ENCODE measurements at regions not wholly inside any gene's neighbourhood (a gene's known extent, or its start where the extent isn't known, plus 50 kb on each side); places are given as distances from the start of the nearest gene placed in this dataset.
"Not testable (repeated sequence)": the region's sequence is repeated elsewhere in the genome, so short reads cannot be mapped to it uniquely, and the experiment has no call there.

- no peaks in the 10 kb centered on the region for H3K4me1 Mint-ChIP-seq (ENCODE audit: low read depth)
- DNase-seq: no peak
- H3K9me3 Mint-ChIP-seq: no peaks in the 10 kb centered on the region
- no peaks in the 10 kb centered on the region; the same call in 1 of the 2 replicates for H3K27me3 Mint-ChIP-seq (ENCODE audit: insufficient read depth)
- H3K36me3 Mint-ChIP-seq (ENCODE audit: low read depth): no peaks in the 10 kb centered on the region
- TF ChIP-seq CTCF (IDR thresholded peaks at IDR 0.05): no peak
- H3K4me3 Mint-ChIP-seq: no peak overlapping the region
- no peak overlapping the region for H3K27ac Mint-ChIP-seq
Measured at GRCh38 chr1:81729239-81729638, 71.5 kb upstream of the ADGRL2 start.

GRCh38 chr1:81725823-81726222 is 74.9 kb upstream of the ADGRL2 start:
- no peaks in the 10 kb centered on the region for H3K36me3 Mint-ChIP-seq (ENCODE audit: low read depth)
- no peak for DNase-seq
- no peaks in the 10 kb centered on the region for H3K9me3 Mint-ChIP-seq
- H3K4me1 Mint-ChIP-seq (ENCODE audit: low read depth): no peaks in the 10 kb centered on the region
- H3K4me3 Mint-ChIP-seq: no peak overlapping the region
- H3K27ac Mint-ChIP-seq: no peak overlapping the region
- H3K27me3 Mint-ChIP-seq (ENCODE audit: insufficient read depth): no peaks in the 10 kb centered on the region
- no peak for TF ChIP-seq CTCF (IDR thresholded peaks at IDR 0.05)

- H3K4me3 Mint-ChIP-seq; H3K27me3 Mint-ChIP-seq (ENCODE audit: insufficient read depth); H3K4me1 Mint-ChIP-seq (ENCODE audit: low read depth); H3K9me3 Mint-ChIP-seq; H3K36me3 Mint-ChIP-seq (ENCODE audit: low read depth); DNase-seq; H3K27ac Mint-ChIP-seq: not testable (repeated sequence)
Measured at GRCh38 chr1:81722631-81723328, 78.0 kb upstream of the ADGRL2 start.

GRCh38 chr1:81720256-81720655 is 80.5 kb upstream of the ADGRL2 start:
- H3K9me3 Mint-ChIP-seq; H3K27me3 Mint-ChIP-seq (ENCODE audit: insufficient read depth); H3K4me1 Mint-ChIP-seq (ENCODE audit: low read depth); H3K4me3 Mint-ChIP-seq; DNase-seq; H3K27ac Mint-ChIP-seq; H3K36me3 Mint-ChIP-seq (ENCODE audit: low read depth): not testable (repeated sequence)

GRCh38 chr1:81717230-81717629 is 83.5 kb upstream of the ADGRL2 start:
- TF ChIP-seq CTCF (IDR thresholded peaks at IDR 0.05): no peak
- DNase-seq: no peak
- Mint-ChIP-seq H3K4me3 (no peak overlapping the region), H3K27ac (no peak overlapping the region), H3K4me1 (ENCODE audit: low read depth) (no peaks in the 10 kb centered on the region), H3K9me3 (no peaks in the 10 kb centered on the region), H3K27me3 (ENCODE audit: insufficient read depth) (no peaks in the 10 kb centered on the region), H3K36me3 (ENCODE audit: low read depth) (no peaks in the 10 kb centered on the region)

GRCh38 chr1:81715391-81715790 is 85.3 kb upstream of the ADGRL2 start:
- Mint-ChIP-seq H3K4me3 (no peak overlapping the region), H3K27me3 (ENCODE audit: insufficient read depth) (no peaks in the 10 kb centered on the region), H3K36me3 (ENCODE audit: low read depth) (no peaks in the 10 kb centered on the region), H3K4me1 (ENCODE audit: low read depth) (no peaks in the 10 kb centered on the region), H3K9me3 (no peaks in the 10 kb centered on the region), H3K27ac (no peak overlapping the region)
- TF ChIP-seq CTCF (IDR thresholded peaks at IDR 0.05): no peak
- no peak for DNase-seq

- Mint-ChIP-seq H3K27ac (no peak overlapping the region), H3K4me1 (ENCODE audit: low read depth) (no peaks in the 10 kb centered on the region), H3K9me3 (no peaks in the 10 kb centered on the region), H3K27me3 (ENCODE audit: insufficient read depth) (no peaks in the 10 kb centered on the region), H3K36me3 (ENCODE audit: low read depth) (no peaks in the 10 kb centered on the region), H3K4me3 (no peak overlapping the region)
- no peak for DNase-seq
- TF ChIP-seq CTCF (IDR thresholded peaks at IDR 0.05): no peak
Measured at GRCh38 chr1:81714636-81715035, 86.1 kb upstream of the ADGRL2 start.

All from HFFc6 (cell line).